NCI-H2196 treated with DMSO at 0.1 percent for 48 hours (cell line): ENCODE measurements at regions not wholly inside any gene's neighbourhood (a gene's known extent, or its start where the extent isn't known, plus 50 kb on each side); places are given as distances from the start of the nearest gene placed in this dataset.
"Not testable (repeated sequence)": the region's sequence is repeated elsewhere in the genome, so short reads cannot be mapped to it uniquely, and the experiment has no call there.

ENCODE experiments used
- DNase-seq: peaks from one replicate; lab custom pipeline; 2025; ENCODE audit not compliant: unreplicated experiment; lab: John Stamatoyannopoulos, UW

DNA sequence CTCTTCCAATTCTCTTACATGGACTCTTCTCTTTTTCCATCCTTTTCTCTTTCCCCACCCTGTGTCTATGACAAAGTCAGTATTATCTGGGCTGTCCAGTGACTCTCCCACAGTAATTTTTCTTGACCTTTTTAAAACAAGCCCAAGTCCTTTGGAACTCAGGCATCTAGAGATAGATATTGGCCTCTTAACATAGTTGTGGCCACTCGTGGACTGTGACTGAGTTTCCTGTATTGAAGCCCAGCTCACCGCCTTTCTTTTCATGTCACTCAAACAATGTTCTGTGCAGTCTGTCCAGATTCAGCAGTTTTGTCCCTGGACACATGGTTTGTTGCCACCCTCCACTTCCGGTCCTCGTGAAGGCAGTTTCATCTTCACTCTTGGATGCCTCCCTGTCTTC, 110.9 kb upstream of the CDC14C start:
- DNase-seq: no peak

DNA sequence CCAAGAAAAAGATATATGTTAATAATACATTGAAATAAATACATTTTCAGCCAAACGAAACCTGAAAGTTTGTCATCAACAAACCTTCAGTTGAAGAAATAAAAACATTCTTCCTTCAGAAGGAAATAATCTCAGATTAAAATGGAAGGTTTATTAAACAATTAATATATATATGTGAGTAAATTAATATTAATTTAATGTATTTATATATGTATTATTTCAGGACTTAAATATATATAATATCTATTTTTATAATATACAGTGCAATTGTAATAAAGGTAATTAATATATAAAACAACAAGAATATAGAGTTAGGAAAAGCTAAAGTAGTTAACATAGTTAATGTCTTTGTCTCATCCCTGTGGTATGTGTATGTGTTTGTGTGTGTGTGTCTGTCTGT, 102.2 kb upstream of the CDC14C start:
- DNase-seq: no peak

DNA sequence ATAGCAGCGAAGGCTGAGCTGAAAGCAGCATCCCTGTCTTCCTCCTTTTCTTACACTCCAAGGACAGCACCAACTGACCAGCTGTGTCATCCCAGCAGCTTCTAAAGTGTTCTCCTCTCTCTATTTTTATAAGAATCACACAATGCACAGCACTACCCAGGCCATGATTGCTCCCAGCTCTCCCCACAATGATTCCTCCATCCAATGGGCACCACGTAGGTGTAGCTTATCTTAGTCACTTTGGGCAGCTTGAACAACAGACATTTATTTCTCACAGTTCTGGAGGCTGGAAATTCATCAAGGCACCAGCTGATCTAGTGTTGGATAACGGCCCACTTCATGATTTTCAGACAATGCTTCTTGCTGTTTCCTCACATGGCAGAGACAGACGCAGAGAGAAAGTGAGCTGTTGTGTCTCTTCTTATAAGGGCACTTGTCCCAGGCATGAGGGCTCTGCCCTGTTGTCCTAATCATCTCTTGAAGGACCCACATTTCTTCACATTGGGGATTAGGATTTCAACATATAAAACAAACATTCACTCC, 92.0 kb upstream of the CDC14C start:
- DNase-seq: no peak

DNA sequence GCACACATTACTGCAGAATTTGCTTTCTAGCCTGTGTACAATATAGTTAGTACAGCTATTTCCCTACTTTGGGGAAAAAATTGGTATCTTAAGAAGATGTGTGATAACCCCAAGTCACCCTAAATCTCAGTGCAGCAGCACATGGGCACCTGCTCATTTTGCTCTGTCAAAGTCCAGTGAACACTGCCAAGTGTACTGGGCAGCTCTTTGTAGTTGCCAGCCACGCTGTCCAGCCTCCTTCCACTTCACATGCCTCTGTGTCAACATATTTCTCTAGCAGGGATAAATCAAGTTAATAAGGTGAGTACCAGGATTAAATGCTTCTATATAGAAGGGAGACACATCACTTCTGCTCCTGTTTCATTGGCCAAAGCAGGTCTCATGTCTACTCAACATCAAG, 87.1 kb upstream of the CDC14C start:
- DNase-seq: peak; percentile 24

DNA sequence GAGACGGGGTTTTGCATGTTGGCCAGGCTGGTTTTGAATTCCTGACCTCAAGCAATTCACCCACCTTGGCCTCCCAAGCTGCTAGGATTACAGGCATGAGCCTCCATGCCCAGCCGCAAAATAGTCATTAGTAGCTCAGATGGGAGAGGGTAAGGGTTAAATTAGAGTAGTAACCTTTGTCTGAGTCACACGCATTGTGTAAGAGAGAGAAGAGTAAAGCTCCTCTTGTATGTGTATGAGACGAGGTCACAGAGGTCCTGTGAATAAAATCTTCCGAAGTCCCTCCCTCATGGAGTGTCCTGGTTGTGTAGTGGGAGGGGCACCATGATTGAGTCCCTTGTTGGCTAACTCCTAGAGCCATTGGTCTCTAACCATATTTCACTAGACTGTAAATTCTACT, 85.2 kb upstream of the CDC14C start:
- no peak for DNase-seq

DNA sequence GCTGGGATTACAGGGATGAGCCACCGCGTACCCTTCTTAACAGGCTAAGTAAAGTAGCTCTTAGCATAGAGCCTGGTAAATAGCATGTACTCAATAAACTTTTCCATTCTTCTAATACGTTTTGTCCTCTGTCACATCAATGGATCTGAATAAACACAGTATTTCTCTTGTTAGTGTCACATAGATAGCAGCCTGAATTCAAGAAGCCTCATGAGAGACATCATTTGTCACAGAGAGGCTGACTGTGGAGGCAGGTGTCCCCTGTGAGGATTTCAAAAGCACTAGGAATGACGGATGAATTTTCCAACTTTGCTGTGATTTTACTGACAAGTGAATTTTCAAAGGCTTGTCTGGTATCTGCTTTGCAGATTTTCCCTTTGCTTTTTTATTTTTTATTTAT, 82.6 kb upstream of the CDC14C start:
- DNase-seq: no peak

DNA sequence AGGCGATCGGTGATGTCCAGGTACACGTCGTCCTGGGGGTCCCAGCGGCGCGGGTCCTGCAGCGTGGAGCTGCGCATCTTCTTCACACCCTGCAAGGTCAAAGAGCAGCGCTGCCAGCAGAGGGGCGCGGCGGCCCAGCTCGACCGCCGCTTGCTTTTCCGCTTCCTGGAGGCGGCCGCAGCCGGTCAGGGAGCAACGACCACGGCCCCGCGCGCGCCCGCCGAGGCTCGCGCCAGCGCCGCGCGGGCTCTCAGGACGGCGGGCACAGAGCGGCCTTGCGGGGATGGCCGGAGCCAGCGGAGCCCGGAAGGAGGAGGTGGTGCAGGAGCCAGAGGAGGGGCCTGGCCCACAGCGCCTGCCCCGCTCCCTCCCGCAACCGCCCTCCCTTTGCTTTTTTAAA, 76.4 kb upstream of the CDC14C start:
- DNase-seq: no peak

DNA sequence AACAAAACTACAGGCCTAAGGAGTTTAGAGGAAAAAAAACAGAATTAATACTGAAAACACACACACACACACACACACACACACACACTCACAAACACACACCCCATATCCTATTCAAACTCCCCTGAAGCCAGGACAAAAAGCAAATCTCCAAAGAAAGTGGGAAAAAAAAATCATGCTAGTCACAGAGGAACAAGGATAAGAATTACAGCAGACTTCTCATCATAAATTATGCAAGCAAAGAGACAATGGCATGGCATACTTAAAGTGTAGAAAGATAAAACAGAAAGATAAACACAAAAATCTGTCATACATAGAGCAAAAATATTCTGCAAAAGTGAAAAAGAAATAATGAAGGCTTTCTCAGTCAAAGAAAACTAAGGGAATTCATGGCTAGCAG, 63.9 kb upstream of the CDC14C start:
- not testable (repeated sequence) for DNase-seq

DNA sequence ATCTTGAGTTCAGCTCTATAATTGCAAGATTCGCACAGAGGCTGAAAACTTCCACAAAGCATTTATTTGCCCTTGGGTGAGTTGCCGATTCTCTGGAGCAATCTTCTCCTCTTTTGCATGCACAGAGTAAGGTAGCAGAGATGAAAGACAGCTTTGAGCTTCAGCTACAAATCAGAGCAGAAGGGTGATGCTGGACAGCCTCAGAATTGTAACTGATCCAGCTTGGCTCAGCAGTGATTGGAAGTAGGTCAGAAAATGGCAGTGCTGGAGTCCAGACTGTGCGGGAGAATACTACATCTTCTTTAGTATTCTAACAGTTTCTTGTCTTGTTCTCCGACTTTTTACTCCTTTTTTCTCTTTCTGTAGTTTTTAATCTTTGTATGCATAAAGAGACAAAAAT, 55.4 kb upstream of the CDC14C start:
- DNase-seq: no peak

DNA sequence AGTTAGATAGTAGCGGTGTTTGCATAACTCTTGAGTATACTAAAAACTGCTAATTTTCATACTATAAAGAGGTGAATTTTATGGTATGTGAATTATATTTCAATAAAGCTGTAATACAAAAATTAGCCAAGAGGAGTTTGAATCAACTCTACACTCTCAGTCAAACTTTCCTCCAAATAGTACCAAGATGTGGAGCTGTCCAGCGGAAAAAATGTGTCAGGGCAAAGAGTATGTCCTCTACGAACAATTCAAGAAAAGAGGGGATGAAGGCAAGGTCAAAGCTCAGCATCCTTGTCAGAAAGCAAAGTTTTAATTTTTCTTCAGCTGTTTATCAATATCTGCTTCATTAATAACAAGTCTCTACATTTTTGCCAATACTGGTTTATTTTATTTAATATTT, 51.8 kb upstream of the CDC14C start:
- DNase-seq: no peak
